Psoas muscle (tissue), 7 donors: ENCODE measurements at regions not wholly inside any gene's neighbourhood (a gene's known extent, or its start where the extent isn't known, plus 50 kb on each side); places are given as distances from the start of the nearest gene placed in this dataset.

Source experiments
- ATAC-seq, 4 donors: fragments of 200-7000 bp; cut with Tn5 transposase; one replicate each; pipeline ENCODE4 v1.9.1; 2020; ENCODE audit warnings: moderate library complexity in 3 of 4, mild to moderate bottlenecking in 2 of 4
- DNase-seq, 2 donors: peaks; one replicate each; pipeline ENCODE4 v3.0.0-alpha.2; 2020
- H3K27ac ChIP-seq: fragments of 200-600 bp; one replicate; pipeline ENCODE4 v1.8.0; 2022
- H3K27me3 ChIP-seq, 3 donors: fragments of 200-600 bp in 1 of 3; one replicate each; pipeline versions ENCODE4 v1.6.1 to v1.8.0; 2013 to 2022; ENCODE audit warnings: low read length in 2 of 3, mild to moderate bottlenecking in 2 of 3, moderate library complexity in 1 of 3; ENCODE audit not compliant: insufficient read depth in 3 of 3
- H3K36me3 ChIP-seq, 2 donors: fragments of 200-600 bp in 1 of 2; one replicate each; pipeline versions ENCODE4 v1.6.1 to v1.8.0; 2013 to 2022; ENCODE audit warnings: low read depth in 1 of 2, mild to moderate bottlenecking in 1 of 2, moderate library complexity in 1 of 2; ENCODE audit not compliant: insufficient read depth in 1 of 2
- H3K4me1 ChIP-seq: fragments of 200-600 bp; one replicate; pipeline ENCODE4 v1.8.0; 2022
- H3K4me3 ChIP-seq: fragments of 200-600 bp; one replicate; pipeline ENCODE4 v1.8.0; 2022; ENCODE audit warnings: mild to moderate bottlenecking
- H3K9me3 ChIP-seq: fragments of 200-600 bp; one replicate; pipeline ENCODE4 v1.8.0; 2022
- WGBS, 3 donors: extraction: QIAGEN DNeasy Blood & Tissue Kit; methylation state at CpG; one replicate each; pipeline versions ENCODE4 v1.1.6 to v1.1.7; 2013; 5-methylcytosine and 5-hydroxymethylcytosine counted together
- intact Hi-C, 2 donors: fragments of 100-400 bp; cut with DNase I; formaldehyde crosslinking; loops; one replicate each; pipeline versions ENCODE4 v1.11.0 to v1.14.2; 2022
- TF ChIP-seq, protein P1 (sequence below): fragments of 200-600 bp; IDR thresholded peaks from one replicate; pipeline ENCODE4 v1.8.0; 2022; ENCODE audit warnings: antibody characterized with exemption
- donor health status: healthy with polysubstance abuse.
- donor health status: DM: no; HTN: no; CAD: no; lungs with moderate emphysema.
- donor health status: Bipolar disorder and iron deficiency.
- donor health status: healthy.
- donor health status: DM: yes; HTN: yes; CAD: no.
- donor health status: DM: no; HTN: no; CAD: no.
- donor health status: DM: yes; HTN: yes; CAD: no.

DNA sequence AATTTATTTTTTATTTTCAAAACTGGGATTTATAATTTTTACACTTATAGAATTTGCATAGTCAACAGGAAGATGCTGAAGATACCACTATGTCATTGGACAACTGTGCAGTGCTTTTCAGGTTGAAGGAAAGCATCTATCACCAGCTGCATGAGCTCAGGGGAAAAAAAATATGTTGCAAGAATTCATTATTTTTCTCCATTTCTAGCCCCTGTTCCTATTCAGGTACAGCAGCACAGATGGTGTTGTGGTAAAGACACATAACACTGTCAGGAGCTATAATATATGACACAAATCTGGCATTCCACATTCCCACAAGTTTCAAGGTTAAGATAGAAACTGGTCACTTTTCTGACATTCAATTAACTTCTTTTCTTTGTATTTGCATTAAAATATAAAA, 1088.6 kb downstream of the MAT2B start:
- no peak overlapping the region for H3K27ac ChIP-seq
- no peaks in the 10 kb centered on the region for H3K9me3 ChIP-seq
- TF ChIP-seq, protein P1, sequence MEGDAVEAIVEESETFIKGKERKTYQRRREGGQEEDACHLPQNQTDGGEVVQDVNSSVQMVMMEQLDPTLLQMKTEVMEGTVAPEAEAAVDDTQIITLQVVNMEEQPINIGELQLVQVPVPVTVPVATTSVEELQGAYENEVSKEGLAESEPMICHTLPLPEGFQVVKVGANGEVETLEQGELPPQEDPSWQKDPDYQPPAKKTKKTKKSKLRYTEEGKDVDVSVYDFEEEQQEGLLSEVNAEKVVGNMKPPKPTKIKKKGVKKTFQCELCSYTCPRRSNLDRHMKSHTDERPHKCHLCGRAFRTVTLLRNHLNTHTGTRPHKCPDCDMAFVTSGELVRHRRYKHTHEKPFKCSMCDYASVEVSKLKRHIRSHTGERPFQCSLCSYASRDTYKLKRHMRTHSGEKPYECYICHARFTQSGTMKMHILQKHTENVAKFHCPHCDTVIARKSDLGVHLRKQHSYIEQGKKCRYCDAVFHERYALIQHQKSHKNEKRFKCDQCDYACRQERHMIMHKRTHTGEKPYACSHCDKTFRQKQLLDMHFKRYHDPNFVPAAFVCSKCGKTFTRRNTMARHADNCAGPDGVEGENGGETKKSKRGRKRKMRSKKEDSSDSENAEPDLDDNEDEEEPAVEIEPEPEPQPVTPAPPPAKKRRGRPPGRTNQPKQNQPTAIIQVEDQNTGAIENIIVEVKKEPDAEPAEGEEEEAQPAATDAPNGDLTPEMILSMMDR, result no peak
- no peak for ATAC-seq
- no peaks in the 10 kb centered on the region for H3K27me3 ChIP-seq
- intact Hi-C loops, result no loop called here
- H3K36me3 ChIP-seq, result no peaks in the 10 kb centered on the region
- H3K4me1 ChIP-seq, result no peaks in the 10 kb centered on the region
- no peak overlapping the region for H3K4me3 ChIP-seq
- DNase-seq, result no peak

DNA sequence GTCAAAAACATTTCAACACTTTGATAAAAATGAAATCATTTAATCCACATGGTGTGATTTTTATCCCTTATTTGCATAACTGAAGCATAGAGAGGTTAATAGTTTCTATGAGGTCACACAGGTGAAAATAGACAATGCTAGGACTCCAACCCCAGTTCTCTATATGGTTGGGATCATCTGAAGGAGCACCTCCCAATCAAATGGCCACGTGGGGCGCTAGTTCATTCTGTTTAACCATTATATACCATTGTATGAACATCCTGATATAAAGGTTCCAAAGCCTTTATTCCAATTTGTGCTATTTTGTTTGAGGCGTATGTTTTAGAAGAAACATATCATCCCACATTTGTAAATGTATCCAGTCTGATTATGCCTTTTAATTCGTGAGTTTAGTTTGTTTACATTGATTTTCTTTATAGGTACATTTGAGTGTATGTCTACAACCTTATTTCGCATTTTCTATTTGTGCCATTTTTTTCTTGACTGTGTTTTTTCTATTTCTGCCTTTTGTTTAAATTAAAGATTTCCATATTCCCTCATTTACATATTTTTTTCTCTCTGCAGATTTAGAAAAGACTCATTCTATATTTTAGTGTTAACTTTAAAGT, 1092.0 kb downstream of the MAT2B start:
- TF ChIP-seq, protein P1, result no peak
- intact Hi-C loops, result no loop called here
- ATAC-seq (no peak), DNase-seq (no peak)
- no peaks in the 10 kb centered on the region for H3K9me3 ChIP-seq
- no peaks in the 10 kb centered on the region for H3K36me3 ChIP-seq
- no peak overlapping the region for H3K4me3 ChIP-seq
- WGBS, 3 donors, result 47 to 55% (median 49%) methylated on average over 5 of the region's 5 CpGs
- H3K27me3 ChIP-seq, result no peaks in the 10 kb centered on the region
- H3K4me1 ChIP-seq, result no peaks in the 10 kb centered on the region
- no peak overlapping the region for H3K27ac ChIP-seq

DNA sequence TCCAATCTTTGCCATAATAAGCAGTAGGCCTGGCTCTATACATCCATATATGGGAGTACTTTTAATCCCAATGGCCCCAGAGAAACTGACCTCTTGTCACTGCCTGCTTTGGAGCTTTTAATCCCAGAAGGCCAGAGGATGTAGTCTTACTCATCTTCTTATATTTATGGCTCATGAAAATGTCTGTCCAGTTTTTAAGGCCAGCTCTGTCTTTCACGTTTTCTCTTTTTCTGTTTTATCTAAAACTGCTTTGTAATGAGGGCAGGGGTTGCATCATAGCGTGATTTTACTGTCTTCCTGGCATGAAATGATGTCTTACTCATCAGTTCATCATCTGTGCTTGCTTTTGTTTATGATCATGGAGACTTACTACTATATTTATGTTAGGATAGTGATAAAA, 1094.9 kb downstream of the MAT2B start:
- ATAC-seq, result no peak
- Histone ChIP-seq H3K4me3 (no peak overlapping the region), H3K27ac (no peak overlapping the region), H3K4me1 (no peaks in the 10 kb centered on the region), H3K36me3 (no peaks in the 10 kb centered on the region), H3K27me3 (no peaks in the 10 kb centered on the region), H3K9me3 (no peaks in the 10 kb centered on the region)
- DNase-seq, result no peak
- intact Hi-C loops, result no loop called here
- TF ChIP-seq, protein P1, result no peak
- 51 to 62% (median 52%) methylated on average over 2 of the region's 2 CpGs for WGBS, 3 donors

DNA sequence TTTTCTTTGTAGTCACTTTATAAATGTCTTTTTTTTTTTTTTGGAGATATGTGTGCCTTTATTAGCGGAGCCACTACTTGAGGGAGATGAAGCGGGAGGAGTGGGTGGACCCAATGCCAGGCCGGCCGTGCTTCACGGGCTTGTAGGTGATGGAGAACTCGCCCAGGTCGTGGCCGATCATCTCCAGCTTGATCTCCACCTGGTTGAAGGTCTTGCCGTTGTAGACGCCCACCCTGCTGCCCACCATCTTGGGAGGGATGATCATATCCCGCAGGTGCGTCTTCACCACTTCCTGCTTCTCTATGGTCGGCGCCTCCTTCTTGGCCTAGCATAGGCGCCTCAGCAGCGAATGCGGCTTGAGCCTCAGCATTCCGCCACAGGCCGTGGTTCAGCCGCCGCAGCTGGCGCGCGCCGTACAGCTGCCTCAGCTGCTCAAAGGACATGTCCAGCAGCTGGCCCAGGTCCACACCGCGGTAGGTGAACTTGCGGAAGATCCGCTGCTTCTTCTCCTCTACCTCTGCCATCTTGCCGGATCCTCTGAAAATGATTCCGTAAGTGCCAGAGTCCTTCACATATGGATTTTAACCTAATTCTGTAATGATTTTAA, 1095.6 kb downstream of the MAT2B start:
- no peaks in the 10 kb centered on the region for H3K27me3 ChIP-seq
- H3K4me3 ChIP-seq, result no peak overlapping the region
- H3K36me3 ChIP-seq, result no peaks in the 10 kb centered on the region
- TF ChIP-seq, protein P1, result no peak
- 97 to 98% (median 97%) methylated on average over 31 of the region's 31 CpGs for WGBS, 3 donors
- DNase-seq (no peak), ATAC-seq (no peak)
- H3K4me1 ChIP-seq, result no peaks in the 10 kb centered on the region
- H3K27ac ChIP-seq, result no peak overlapping the region
- intact Hi-C loops, result no loop called here
- H3K9me3 ChIP-seq, result no peaks in the 10 kb centered on the region

DNA sequence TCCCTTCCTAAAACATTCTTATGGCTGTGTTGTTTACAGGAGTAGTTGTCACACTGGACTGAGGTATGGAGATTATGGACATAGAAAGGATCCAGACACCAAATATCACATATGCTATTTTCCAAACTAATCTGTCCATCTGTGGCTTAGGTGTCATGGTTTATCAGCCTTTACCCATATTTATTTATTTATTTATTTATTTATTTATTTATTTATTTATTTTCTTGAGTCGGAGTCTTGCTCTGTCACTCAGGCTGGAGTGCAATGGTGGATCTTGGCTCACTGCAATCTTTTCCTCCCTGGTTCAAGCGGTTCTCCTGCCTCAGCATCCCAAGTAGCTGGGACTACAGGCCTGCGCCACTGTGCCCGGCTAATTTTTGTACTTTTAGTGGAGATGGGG, 1103.1 kb downstream of the MAT2B start:
- Histone ChIP-seq H3K4me1 (no peaks in the 10 kb centered on the region), H3K4me3 (no peak overlapping the region), H3K27me3 (no peaks in the 10 kb centered on the region), H3K9me3 (no peaks in the 10 kb centered on the region), H3K27ac (no peak overlapping the region), H3K36me3 (no peaks in the 10 kb centered on the region)
- ATAC-seq (no peak), DNase-seq (no peak)
- 91 to 98% (median 91%) methylated on average over 4 of the region's 4 CpGs for WGBS, 3 donors
- intact Hi-C loops, result no loop called here
- TF ChIP-seq, protein P1, result no peak
